CD14-positive monocyte (primary cell): ENCODE measurements at regions not wholly inside any gene's neighbourhood (a gene's known extent, or its start where the extent isn't known, plus 50 kb on each side); places are given as distances from the start of the nearest gene placed in this dataset.

Experiments used
- DNase-seq, 3 donors: peaks; one replicate each; pipeline ENCODE4 v3.0.0-alpha.2; 2011 to 2022
- H2AFZ ChIP-seq: 2 replicates; pipeline ENCODE4 v1.6.0; 2012; ENCODE audit warnings: mild to moderate bottlenecking, low read depth, low read length, inconsistent platforms; ENCODE audit not compliant: insufficient read depth, poor library complexity, severe bottlenecking
- H3K27ac ChIP-seq, 2 donors: 1 replicate in 1 of 2; 2 replicates in 1 of 2; pipeline ENCODE4 v1.5.1; 2012 to 2013; ENCODE audit warnings: low read length in 2 of 2, control low read depth in 1 of 2, inconsistent platforms in 1 of 2, low read depth in 1 of 2, mild to moderate bottlenecking in 1 of 2
- H3K27me3 ChIP-seq, 2 donors: one replicate each; pipeline versions ENCODE4 v1.6.0 to v1.6.1; 2011 to 2013; ENCODE audit warnings: low read length in 2 of 2; ENCODE audit not compliant: control insufficient read depth in 2 of 2, insufficient read depth in 2 of 2
- H3K36me3 ChIP-seq, 2 donors: replicated peaks in 1 of 2; 1 replicate in 1 of 2; 2 replicates in 1 of 2; pipeline versions ENCODE4 v1.5.1 to v1.6.1; 2012 to 2013; ENCODE audit warnings: low read length in 2 of 2, control low read depth in 1 of 2, inconsistent platforms in 1 of 2, mild to moderate bottlenecking in 1 of 2; ENCODE audit not compliant: insufficient read depth in 2 of 2, control insufficient read depth in 1 of 2
- H3K4me1 ChIP-seq, 2 donors: 1 replicate in 1 of 2; 2 replicates in 1 of 2; pipeline versions ENCODE4 v1.5.1 to v1.6.1; 2012 to 2013; ENCODE audit warnings: low read length in 2 of 2, control low read depth in 1 of 2, inconsistent platforms in 1 of 2, mild to moderate bottlenecking in 1 of 2, moderate library complexity in 1 of 2; ENCODE audit not compliant: insufficient read depth in 2 of 2, control insufficient read depth in 1 of 2
- H3K4me2 ChIP-seq: replicated peaks from 2 replicates; pipeline ENCODE3; 2012; ENCODE audit warnings: low read length, moderate library complexity, mild to moderate bottlenecking; ENCODE audit not compliant: poor library complexity, severe bottlenecking; ENCODE audit errors: extremely low read depth
- H3K4me3 ChIP-seq, 3 experiments: fragments of 200-600 bp in 1 of 3; sonication (generic) in 1 of 3; replicated peaks in 1 of 3; 1 replicate in 2 of 3; 2 replicates in 1 of 3; pipeline ENCODE4 v1.5.1; 2011 to 2013; ENCODE audit warnings: low read length in 3 of 3, mild to moderate bottlenecking in 3 of 3, control low read depth in 2 of 3, low read depth in 2 of 3, inconsistent platforms in 1 of 3, moderate library complexity in 1 of 3
- H3K79me2 ChIP-seq: 2 replicates; pipeline ENCODE4 v1.6.0; 2012; ENCODE audit warnings: mild to moderate bottlenecking, control low read depth, inconsistent platforms, low read length, moderate library complexity; ENCODE audit not compliant: insufficient read depth
- H3K9ac ChIP-seq: 2 replicates; pipeline ENCODE4 v1.6.0; 2017; ENCODE audit warnings: low read length, mild to moderate bottlenecking; ENCODE audit not compliant: insufficient read depth, poor library complexity, severe bottlenecking
- H3K9me3 ChIP-seq, 2 donors: replicated peaks in 1 of 2; 1 replicate in 1 of 2; 2 replicates in 1 of 2; pipeline versions ENCODE4 v1.5.1 to v1.6.1; 2012 to 2013; ENCODE audit warnings: low read length in 2 of 2, control low read depth in 1 of 2; ENCODE audit not compliant: control insufficient read depth in 1 of 2, insufficient read depth in 1 of 2
- H4K20me1 ChIP-seq: 2 replicates; pipeline ENCODE4 v1.6.0; 2012; ENCODE audit warnings: mild to moderate bottlenecking, low read length, control low read depth, moderate library complexity; ENCODE audit not compliant: insufficient read depth
- H3K27ac Mint-ChIP-seq, 7 donors: one replicate each; pipeline ENCODE4 v1.8.0; 2020; ENCODE audit warnings: mild to moderate bottlenecking in 7 of 7, mixed read lengths in 7 of 7, moderate library complexity in 6 of 7, inconsistent platforms in 2 of 7
- H3K27me3 Mint-ChIP-seq, 3 donors: one replicate each; pipeline ENCODE4 v1.8.0; 2021 to 2022; ENCODE audit warnings: low read depth in 3 of 3, mild to moderate bottlenecking in 3 of 3, mixed read lengths in 3 of 3, moderate library complexity in 3 of 3, inconsistent platforms in 1 of 3
- H3K36me3 Mint-ChIP-seq, 2 donors: one replicate each; pipeline ENCODE4 v1.8.0; 2020; ENCODE audit warnings: mixed read lengths in 2 of 2, inconsistent platforms in 1 of 2, mild to moderate bottlenecking in 1 of 2
- H3K4me1 Mint-ChIP-seq: one replicate; pipeline ENCODE4 v1.8.0; 2020; ENCODE audit warnings: mild to moderate bottlenecking, mixed read lengths
- H3K4me3 Mint-ChIP-seq, 2 donors: one replicate each; pipeline ENCODE4 v1.8.0; 2020; ENCODE audit warnings: mild to moderate bottlenecking in 2 of 2, mixed read lengths in 2 of 2, moderate library complexity in 1 of 2
- H3K9me3 Mint-ChIP-seq, 7 donors: one replicate each; pipeline ENCODE4 v1.8.0; 2020 to 2022; ENCODE audit warnings: mixed read lengths in 7 of 7, mild to moderate bottlenecking in 6 of 7, moderate library complexity in 6 of 7, inconsistent platforms in 2 of 7
- WGBS: methylation state at CpG from one replicate; pipeline ENCODE4 v1.1.5; 2013; ENCODE audit warnings: missing lambda C conversion rate; ENCODE audit not compliant: insufficient coverage; 5-methylcytosine and 5-hydroxymethylcytosine counted together
- intact Hi-C, 2 donors: fragments of 100-400 bp; cut with micrococcal nuclease; formaldehyde crosslinking; loops; one replicate each; pipeline versions ENCODE4 v1.15.0 to v1.15.1; 2023
- TF ChIP-seq, protein P1 (sequence below): fragments of 200-600 bp; IDR thresholded peaks from one replicate; pipeline ENCODE4 v1.8.0; 2022; ENCODE audit warnings: antibody characterized with exemption, mild to moderate bottlenecking

DNA sequence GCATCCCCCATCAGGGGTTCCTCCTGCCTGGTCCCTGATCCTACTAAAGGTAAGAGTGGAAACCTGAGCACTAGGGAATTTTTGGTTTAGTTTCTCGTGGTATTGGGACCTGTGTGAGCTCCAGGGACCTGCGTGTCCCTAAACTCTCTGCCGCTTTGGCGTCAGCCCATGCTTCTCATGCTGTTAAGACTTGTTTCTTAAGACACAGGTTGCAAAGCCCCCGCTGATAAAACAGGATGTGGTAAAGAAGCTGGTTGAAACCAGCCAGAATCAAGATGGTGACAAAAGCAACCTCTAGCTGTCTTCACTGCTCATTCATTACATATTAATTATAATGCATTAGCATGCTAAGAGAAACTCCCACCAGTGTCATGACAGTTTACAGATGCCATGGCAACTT, 64.6 kb downstream of the LYZL4 start:
- 94% methylated on average over 4 of the region's 5 CpGs for WGBS
- H3K27me3 ChIP-seq: no peaks in the 10 kb centered on the region
- intact Hi-C loops: no loop called here
- TF ChIP-seq, protein P1, sequence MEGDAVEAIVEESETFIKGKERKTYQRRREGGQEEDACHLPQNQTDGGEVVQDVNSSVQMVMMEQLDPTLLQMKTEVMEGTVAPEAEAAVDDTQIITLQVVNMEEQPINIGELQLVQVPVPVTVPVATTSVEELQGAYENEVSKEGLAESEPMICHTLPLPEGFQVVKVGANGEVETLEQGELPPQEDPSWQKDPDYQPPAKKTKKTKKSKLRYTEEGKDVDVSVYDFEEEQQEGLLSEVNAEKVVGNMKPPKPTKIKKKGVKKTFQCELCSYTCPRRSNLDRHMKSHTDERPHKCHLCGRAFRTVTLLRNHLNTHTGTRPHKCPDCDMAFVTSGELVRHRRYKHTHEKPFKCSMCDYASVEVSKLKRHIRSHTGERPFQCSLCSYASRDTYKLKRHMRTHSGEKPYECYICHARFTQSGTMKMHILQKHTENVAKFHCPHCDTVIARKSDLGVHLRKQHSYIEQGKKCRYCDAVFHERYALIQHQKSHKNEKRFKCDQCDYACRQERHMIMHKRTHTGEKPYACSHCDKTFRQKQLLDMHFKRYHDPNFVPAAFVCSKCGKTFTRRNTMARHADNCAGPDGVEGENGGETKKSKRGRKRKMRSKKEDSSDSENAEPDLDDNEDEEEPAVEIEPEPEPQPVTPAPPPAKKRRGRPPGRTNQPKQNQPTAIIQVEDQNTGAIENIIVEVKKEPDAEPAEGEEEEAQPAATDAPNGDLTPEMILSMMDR: no peak
- H3K36me3 ChIP-seq: no peaks in the 10 kb centered on the region
- H3K9me3 Mint-ChIP-seq: peaks cover 0 to 13% (median 6%) of the 10 kb centered on the region in 7 donors
- no peak overlapping the region for H3K27ac Mint-ChIP-seq
- H3K4me3 Mint-ChIP-seq: no peak overlapping the region
- no peaks in the 10 kb centered on the region for H3K79me2 ChIP-seq
- no peaks in the 10 kb centered on the region for H3K4me1 Mint-ChIP-seq
- no peak for DNase-seq
- H2AFZ ChIP-seq: no peak overlapping the region
- no peak overlapping the region for H3K4me3 ChIP-seq
- no peak overlapping the region for H3K9ac ChIP-seq
- no peak overlapping the region for H3K27ac ChIP-seq
- H3K4me1 ChIP-seq: no peaks in the 10 kb centered on the region
- H4K20me1 ChIP-seq: no peaks in the 10 kb centered on the region
- H3K27me3 Mint-ChIP-seq: peaks cover 0 to 11% (median 10%) of the 10 kb centered on the region in 3 donors
- no peaks in the 10 kb centered on the region for H3K9me3 ChIP-seq
- no peak overlapping the region for H3K4me2 ChIP-seq
- no peaks in the 10 kb centered on the region for H3K36me3 Mint-ChIP-seq

DNA sequence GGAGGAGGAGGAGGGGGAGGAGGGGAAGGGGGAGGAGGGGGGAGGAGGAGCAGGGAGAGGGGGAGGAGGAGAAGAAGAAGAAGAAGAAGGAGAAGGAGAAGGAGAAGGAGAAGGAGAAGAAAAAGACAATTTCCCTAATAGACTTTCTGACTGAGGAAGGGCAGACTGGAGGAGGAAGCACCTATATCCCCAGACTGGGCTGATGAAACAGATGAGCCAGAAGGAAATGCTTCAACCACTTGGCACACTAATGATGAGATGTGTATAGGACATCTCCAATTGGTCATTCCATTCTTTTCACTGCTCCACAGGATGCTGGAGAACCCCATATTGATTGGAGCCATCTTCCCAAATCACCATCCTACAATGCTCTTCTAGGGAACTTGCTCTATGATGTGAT, 69.9 kb downstream of the LYZL4 start:
- Histone ChIP-seq H4K20me1 (no peaks in the 10 kb centered on the region), H3K36me3 (no peaks in the 10 kb centered on the region), H3K4me3 (no peak overlapping the region), H3K4me2 (no peak overlapping the region), H2AFZ (no peak overlapping the region), H3K9me3 (no peaks in the 10 kb centered on the region), H3K9ac (no peak overlapping the region), H3K4me1 (no peaks in the 10 kb centered on the region), H3K27ac (no peak overlapping the region), H3K79me2 (no peaks in the 10 kb centered on the region), H3K27me3 (no peaks in the 10 kb centered on the region)
- Mint-ChIP-seq H3K27ac (no peak overlapping the region), H3K36me3 (no peaks in the 10 kb centered on the region), H3K27me3 (peaks cover 0 to 10% (median 10%) of the 10 kb centered on the region in 3 donors), H3K4me1 (no peaks in the 10 kb centered on the region), H3K4me3 (no peak overlapping the region), H3K9me3 (peaks cover 0 to 8% (median 4%) of the 10 kb centered on the region in 7 donors)
- TF ChIP-seq, protein P1: no peak
- DNase-seq: no peak
- intact Hi-C loops: no loop called here
